ENCODE measurements at regions not wholly inside any gene's neighbourhood (a gene's known extent, or its start where the extent isn't known, plus 50 kb on each side); places are given as distances from the start of the nearest gene placed in this dataset.

- TF ChIP-seq POLR2AphosphoS5 (IDR thresholded peaks at IDR 0.05) (no peak), EP300 (IDR thresholded peaks at IDR 0.05) (no peak), POLR2A (IDR thresholded peaks at IDR 0.05) (no peak), CTCF (IDR thresholded peaks at IDR 0.05) (no peak)
Observed at GRCh38 chr3:44160818-44161217, 80.9 kb upstream of the TOPAZ1 start.

Data from stomach (tissue), 4 donors.